Fibroblast of skin of left biceps (primary cell): ENCODE measurements at regions not wholly inside any gene's neighbourhood (a gene's known extent, or its start where the extent isn't known, plus 50 kb on each side); places are given as distances from the start of the nearest gene placed in this dataset.

Experiments used
- DNase-seq, 2 experiments: peaks; one replicate each; pipeline ENCODE4 v3.0.0-alpha.2; 2013; ENCODE audit warnings: low read depth in 2 of 2

- no peak for DNase-seq
These were observed 839.5 kb upstream of the FANCL start for GRCh38 chr2:59080451-59081181.

DNA sequence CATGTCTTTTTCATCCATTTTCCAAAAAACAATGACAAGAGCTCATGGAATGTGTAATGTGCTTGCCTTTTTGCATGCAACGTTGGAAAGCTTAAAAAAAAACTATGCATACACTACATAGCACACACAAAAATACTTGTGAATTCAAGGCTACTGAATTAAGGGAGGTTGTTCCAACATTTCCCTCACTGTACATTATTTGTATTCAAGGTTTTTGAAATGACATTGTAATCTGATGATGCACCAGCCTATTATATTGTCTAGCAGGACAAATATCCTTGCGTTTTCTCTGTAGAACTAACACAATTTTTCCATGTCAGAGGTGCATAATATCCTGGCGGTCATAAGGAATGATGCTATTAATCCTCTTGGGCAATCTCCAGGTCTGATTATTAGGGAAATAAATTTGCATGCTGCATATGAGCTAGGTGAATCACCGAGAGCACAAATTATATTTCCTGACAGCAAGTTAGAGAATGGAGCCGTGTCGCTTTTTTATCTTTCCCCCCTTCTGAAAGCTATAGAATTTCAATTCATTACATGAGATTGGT, 836.9 kb upstream of the FANCL start:
- no peak for DNase-seq

DNA sequence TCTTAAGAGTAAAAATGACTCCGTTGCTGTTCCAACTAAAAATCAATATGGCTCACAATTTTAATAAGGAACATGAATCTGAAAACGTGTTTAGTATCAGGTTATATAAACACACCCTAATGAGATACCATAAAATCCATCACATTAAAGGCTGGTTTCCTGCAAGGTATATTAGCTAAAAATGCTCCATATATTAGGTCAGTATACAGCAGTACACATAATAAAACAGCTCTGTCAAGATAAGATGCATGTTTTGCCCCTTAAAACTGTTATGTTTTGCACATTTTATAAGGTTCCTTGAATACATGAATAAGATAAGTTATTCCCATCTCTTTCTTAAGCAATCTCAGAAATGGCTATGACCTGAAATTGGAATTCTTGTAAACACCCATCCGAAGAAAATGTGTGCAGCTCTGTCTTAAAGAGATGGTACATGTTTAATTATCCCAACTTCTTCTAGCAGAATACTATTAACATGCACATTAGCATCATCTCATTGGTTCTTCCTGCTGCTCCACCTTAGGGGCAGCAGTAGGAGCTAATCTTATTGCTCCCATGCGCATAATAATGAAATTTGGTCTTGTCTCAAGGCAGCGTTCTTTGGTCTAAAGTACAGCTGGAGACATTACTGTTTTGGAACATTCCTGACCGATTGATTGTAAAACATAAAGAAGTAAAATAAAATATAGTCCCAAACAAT, 836.1 kb upstream of the FANCL start:
- DNase-seq = no peak

GRCh38 chr2:59076079-59076619, 835.0 kb upstream of the FANCL start:
- no peak for DNase-seq

GRCh38 chr2:59074071-59074470, 832.9 kb upstream of the FANCL start:
- no peak for DNase-seq

DNA sequence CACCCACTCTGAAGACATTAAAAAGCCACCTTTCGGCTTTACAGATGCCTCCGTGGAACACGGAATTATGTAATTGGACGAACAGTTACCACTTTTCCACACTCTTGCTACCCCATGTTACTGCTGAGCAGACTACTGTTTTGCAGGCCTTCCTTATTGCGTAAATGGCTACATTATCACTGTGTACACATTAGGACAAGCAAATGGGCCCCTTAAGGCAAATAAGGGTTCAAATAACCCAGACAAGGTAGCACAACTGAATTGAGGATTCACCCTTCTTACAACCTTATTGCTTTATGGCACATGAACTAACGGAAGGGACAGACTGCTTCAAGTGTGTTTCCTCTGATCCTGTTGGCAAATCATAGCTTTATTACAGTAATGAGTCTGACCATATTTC, 832.2 kb upstream of the FANCL start:
- no peak for DNase-seq

DNA sequence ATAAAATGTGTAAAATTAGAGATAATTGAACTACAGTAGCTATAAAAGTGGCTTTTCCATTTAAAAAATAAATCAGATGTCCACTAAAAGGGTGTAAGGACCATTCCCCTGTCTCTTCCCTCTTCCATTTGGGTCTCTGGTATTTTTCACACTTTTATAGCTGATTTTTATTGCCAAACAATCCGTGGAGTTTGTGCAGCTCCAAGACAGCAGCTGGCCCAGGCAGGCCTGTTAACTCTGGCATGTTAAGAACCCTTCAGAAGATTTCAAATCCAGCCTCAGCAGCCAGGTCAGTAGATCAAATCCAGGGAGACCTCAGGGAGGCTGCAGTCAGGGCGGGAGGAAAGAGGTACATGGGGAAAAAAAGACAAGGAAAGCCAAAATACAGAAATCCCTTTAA, 827.1 kb upstream of the FANCL start:
- DNase-seq = no peak

- no peak for DNase-seq
These were observed 825.8 kb upstream of the FANCL start for GRCh38 chr2:59066787-59067399.

- peak; percentile 4 to 7 for DNase-seq
These were observed 806.4 kb upstream of the FANCL start for GRCh38 chr2:59047373-59047995.

DNA sequence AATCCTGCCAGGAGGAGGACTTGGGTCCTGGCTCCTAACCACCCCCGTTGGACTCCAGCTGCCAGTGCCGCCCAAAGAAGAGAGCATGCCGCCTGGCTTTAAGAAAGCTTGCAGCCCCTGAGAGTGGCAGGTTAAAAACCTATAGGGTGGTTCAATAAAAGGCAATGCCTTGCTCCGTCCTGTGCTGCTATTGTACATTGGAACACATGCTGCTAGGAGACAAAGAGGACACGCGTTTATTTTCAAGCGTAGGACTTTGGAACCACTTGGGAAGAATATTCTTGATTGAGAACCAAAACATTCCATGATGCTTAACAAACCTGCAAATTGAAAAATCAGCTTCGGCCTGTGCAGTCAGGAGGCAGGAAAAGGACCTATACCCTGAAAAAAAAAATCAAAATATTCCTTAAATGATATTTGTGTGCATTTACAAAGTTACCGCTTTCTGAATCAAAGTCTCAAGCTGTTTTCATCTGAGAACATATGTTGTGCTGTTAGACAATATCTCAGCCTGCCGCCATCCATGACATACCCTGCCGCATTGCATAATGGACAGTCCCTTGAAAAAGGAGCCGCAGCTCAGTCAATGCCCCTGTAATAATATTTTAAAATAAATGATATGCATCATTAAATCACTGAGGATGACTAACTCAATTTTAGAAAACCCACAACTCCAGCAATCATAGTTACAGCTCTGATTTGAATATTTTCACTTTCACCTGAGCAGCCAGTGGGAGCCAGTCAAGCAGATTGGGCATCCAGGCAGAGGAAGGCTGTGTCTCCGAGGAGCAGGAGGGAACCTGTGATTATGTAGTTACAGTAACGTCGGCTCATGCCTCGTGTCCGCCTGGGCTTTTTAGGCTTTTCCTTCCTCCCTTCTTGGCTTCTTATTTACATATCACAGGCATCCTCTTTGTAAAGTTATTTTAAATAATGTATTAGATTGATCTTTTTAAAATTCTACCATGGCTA, 805.6 kb upstream of the FANCL start:
- no peak for DNase-seq

DNA sequence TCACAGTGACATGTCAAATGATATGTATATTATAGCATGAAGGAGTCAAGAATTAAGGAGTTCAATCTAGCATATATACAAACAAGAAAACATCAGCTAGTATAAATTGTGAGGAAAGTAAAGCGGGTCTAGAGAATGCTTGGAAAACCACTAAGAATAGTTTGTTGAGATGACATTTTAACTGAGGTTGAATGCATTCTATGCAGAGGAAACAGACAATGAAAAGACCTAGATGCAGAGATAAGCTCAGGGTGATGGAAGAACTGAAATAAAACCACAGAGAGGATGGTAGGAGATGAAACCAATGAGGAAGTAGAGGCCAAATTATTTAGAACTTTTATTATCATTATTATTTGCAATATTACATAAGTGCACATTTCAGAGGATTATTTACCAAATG, 803.6 kb upstream of the FANCL start:
- no peak for DNase-seq

GRCh38 chr2:59041139-59041538, 800.0 kb upstream of the FANCL start:
- no peak for DNase-seq

GRCh38 chr2:59034837-59035236, 793.7 kb upstream of the FANCL start:
- DNase-seq = no peak

DNA sequence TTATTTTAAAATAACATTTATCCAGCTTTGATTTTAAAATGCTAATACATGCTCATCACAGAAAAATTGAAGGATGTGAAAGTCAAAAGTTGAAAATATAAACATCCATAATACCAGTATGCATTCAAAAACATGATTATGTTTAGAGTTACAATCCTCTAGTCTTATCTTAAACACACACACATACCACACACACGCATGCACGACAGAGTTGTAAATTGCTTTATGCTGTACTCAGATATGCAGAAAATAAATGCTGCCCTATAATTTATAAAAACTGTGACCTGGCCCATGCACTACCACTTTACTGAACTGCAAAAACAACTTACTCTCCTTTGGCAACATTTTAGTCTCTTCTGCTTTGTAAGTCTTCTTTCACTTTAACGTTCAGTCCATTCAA, 793.0 kb upstream of the FANCL start:
- no peak for DNase-seq

GRCh38 chr2:59033661-59034060, 792.5 kb upstream of the FANCL start:
- DNase-seq = no peak

GRCh38 chr2:59032499-59032898, 791.4 kb upstream of the FANCL start:
- DNase-seq = no peak

- DNase-seq = no peak
These were observed 787.9 kb upstream of the FANCL start for GRCh38 chr2:59029058-59029457.

DNA sequence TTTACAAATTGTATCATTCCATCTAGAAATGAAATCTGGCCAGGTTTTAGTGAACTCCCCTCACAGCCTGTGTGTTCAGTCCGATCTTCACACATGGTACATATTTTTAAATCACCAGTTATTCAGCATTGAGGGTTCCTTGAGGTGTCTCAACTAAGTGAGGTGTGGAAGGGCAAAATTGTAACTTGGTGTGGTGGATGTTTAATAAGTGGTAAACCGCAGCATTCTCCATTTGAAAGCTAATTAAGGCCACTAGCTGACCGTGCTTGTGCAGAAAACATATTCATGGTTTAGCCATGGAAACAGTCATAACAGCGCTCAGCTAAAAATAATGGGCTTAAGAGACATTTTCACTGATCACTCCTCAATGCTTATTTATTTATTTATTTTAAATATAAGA, 786.2 kb upstream of the FANCL start:
- DNase-seq = no peak

DNA sequence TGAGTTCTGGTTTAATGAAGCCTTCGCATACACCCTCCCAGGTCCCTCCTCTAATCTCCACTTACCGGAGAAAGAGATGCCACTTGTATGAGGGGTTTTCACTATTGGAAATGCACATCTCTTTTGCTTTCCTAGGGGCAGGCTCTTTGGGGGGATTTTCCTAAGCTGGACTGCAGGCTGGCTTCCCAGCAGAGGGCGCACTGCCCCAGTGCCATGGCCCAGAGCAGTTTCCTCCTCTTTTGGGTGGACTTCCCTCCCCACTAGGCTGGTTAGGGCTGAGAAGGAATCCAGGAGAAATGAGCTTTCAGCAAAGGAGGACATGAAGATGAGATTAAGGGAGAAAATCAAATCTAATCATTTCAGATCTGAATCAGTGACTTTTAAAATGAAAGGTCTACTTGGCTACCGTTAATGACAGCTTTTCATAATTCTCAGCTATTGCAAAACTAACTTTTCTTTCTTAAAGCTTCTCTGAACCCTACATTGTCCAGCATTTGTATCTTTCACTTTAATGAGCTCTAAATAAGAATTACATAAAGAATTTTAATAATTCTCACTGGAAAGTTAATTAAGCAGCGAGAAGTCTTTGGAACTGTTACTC, 784.1 kb upstream of the FANCL start:
- DNase-seq = peak; percentile 3

DNA sequence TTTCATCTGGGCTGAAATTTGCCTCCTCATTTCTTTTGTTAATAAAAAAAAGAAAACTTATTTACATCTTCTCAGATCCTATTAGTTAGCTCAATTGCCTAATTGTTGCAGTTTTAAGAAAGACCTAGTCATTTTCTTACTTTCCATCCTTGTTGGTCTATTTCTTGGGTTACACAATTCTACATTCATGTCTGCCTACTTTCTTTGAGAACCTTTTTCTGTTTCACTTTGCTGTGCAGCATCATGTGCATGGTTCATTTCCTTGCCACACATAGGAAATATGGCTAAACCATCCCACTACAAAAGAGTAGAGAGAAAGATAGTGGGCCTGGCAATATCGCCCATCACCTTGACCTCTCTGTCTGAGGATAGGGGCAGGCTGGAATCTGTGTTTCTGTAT, 780.7 kb upstream of the FANCL start:
- no peak for DNase-seq
